Lung (tissue), 11 donors: ENCODE measurements at regions not wholly inside any gene's neighbourhood (a gene's known extent, or its start where the extent isn't known, plus 50 kb on each side); places are given as distances from the start of the nearest gene placed in this dataset.

Source experiments
- ATAC-seq: fragments of 200-7000 bp; cut with Tn5 transposase; one replicate; pipeline ENCODE4 v1.9.1; 2020; ENCODE audit warnings: moderate number of reproducible peaks; ENCODE audit not compliant: insufficient read depth, low FRiP score
- DNase-seq, 3 donors: peaks; one replicate each; pipeline ENCODE4 v3.0.0-alpha.2; 2013 to 2017
- H3K27ac ChIP-seq, 2 donors: one replicate each; pipeline ENCODE4 v1.5.1; 2013; ENCODE audit warnings: mild to moderate bottlenecking in 2 of 2, moderate library complexity in 2 of 2, control low read depth in 1 of 2, inconsistent platforms in 1 of 2, low read depth in 1 of 2, low read length in 1 of 2
- H3K27me3 ChIP-seq, 3 donors: one replicate each; pipeline ENCODE4 v1.5.1; 2013; ENCODE audit warnings: low read length in 2 of 3; ENCODE audit not compliant: control insufficient read depth in 3 of 3, insufficient read depth in 3 of 3
- H3K36me3 ChIP-seq, 4 donors: one replicate each; pipeline ENCODE4 v1.5.1; 2013; ENCODE audit warnings: low read length in 4 of 4, mild to moderate bottlenecking in 1 of 4, moderate library complexity in 1 of 4; ENCODE audit not compliant: control insufficient read depth in 4 of 4, insufficient read depth in 4 of 4
- H3K4me1 ChIP-seq, 5 donors: one replicate each; pipeline ENCODE4 v1.5.1; 2013; ENCODE audit warnings: low read length in 5 of 5, mild to moderate bottlenecking in 2 of 5, moderate library complexity in 1 of 5; ENCODE audit not compliant: control insufficient read depth in 5 of 5, insufficient read depth in 5 of 5
- H3K4me3 ChIP-seq: one replicate; pipeline ENCODE4 v1.5.1; 2013; ENCODE audit warnings: mild to moderate bottlenecking, control low read depth, moderate library complexity
- H3K9ac ChIP-seq, 2 donors: one replicate each; pipeline ENCODE4 v1.5.1; 2013; ENCODE audit warnings: low read length in 2 of 2, control low read depth in 1 of 2; ENCODE audit not compliant: insufficient read depth in 1 of 2
- H3K9me3 ChIP-seq, 4 donors: one replicate each; pipeline ENCODE4 v1.5.1; 2013; ENCODE audit warnings: low read length in 3 of 4, mild to moderate bottlenecking in 1 of 4, moderate library complexity in 1 of 4; ENCODE audit not compliant: control insufficient read depth in 4 of 4, insufficient read depth in 3 of 4
- CTCF ChIP-seq: IDR thresholded peaks from 2 replicates; pipeline ENCODE4 v1.5.1; 2012; ENCODE audit warnings: mild to moderate bottlenecking; ENCODE audit errors: control extremely low read depth, extremely low read depth
- WGBS, 2 donors: extraction: QIAGEN DNeasy Blood & Tissue Kit; methylation state at CpG; one replicate each; pipeline ENCODE4 v1.1.7; 2013; 5-methylcytosine and 5-hydroxymethylcytosine counted together
- donor health status: control.
- donor health status: control.
- donor health status: Bipolar disorder and iron deficiency.
- donor health status: healthy.
- donor health status: DM: yes; HTN: yes; CAD: no.

- WGBS, 2 donors: 85 to 93% methylated on average over 7 of the region's 7 CpGs
- Histone ChIP-seq H3K4me1 (no peaks in the 10 kb centered on the region), H3K9me3 (no peaks in the 10 kb centered on the region), H3K4me3 (no peak overlapping the region), H3K36me3 (no peaks in the 10 kb centered on the region), H3K27ac (no peak overlapping the region), H3K9ac (no peak overlapping the region), H3K27me3 (no peaks in the 10 kb centered on the region)
- TF ChIP-seq CTCF: no peak
- DNase-seq (no peak), ATAC-seq (no peak)
These were observed 657.8 kb downstream of the TLE1 start for GRCh38 chr9:81031422-81032029.

- DNase-seq (no peak), ATAC-seq (no peak)
- H3K4me3 ChIP-seq: no peak overlapping the region
- no peaks in the 10 kb centered on the region for H3K4me1 ChIP-seq
- no peaks in the 10 kb centered on the region for H3K27me3 ChIP-seq
- TF ChIP-seq CTCF: no peak
- no peaks in the 10 kb centered on the region for H3K9me3 ChIP-seq
- no peak overlapping the region for H3K27ac ChIP-seq
- no peak overlapping the region for H3K9ac ChIP-seq
- no peaks in the 10 kb centered on the region for H3K36me3 ChIP-seq
These were observed 659.3 kb downstream of the TLE1 start for GRCh38 chr9:81030027-81030426.

GRCh38 chr9:81028504-81028903 lies 660.8 kb downstream of the TLE1 start:
- no peak for DNase-seq
- H3K9me3 ChIP-seq: no peaks in the 10 kb centered on the region

More at GRCh38 chr9:81028504-81028903, 660.8 kb downstream of the TLE1 start:
- Histone ChIP-seq H3K4me3 (no peak overlapping the region), H3K27me3 (no peaks in the 10 kb centered on the region), H3K27ac (no peak overlapping the region), H3K4me1 (no peaks in the 10 kb centered on the region), H3K9ac (no peak overlapping the region), H3K36me3 (no peaks in the 10 kb centered on the region)
- WGBS, 2 donors: 84 to 91% methylated on average over 4 of the region's 4 CpGs
- no peak for ATAC-seq
- TF ChIP-seq CTCF: no peak
